ENCODE measurements at regions not wholly inside any gene's neighbourhood (a gene's known extent, or its start where the extent isn't known, plus 50 kb on each side); places are given as distances from the start of the nearest gene placed in this dataset.

- no peak for TF ChIP-seq CTCF (conservative IDR thresholded peaks at IDR 0.05)
- no peak for TF ChIP-seq ZFX (IDR thresholded peaks at IDR 0.05)
- no peak overlapping the region for H3K27ac ChIP-seq
These were observed 283.4 kb upstream of the PTGER4 start for GRCh38 chr5:40396317-40396716.

- TF ChIP-seq CTCF (conservative IDR thresholded peaks at IDR 0.05): no peak
- no peak for TF ChIP-seq ZFX (IDR thresholded peaks at IDR 0.05)
- no peak overlapping the region for H3K27ac ChIP-seq
These were observed 284.5 kb upstream of the PTGER4 start for GRCh38 chr5:40395251-40395650.

GRCh38 chr5:40394698-40395097, 285.0 kb upstream of the PTGER4 start:
- no peak overlapping the region for H3K27ac ChIP-seq
- TF ChIP-seq ZFX (IDR thresholded peaks at IDR 0.05) (no peak), CTCF (conservative IDR thresholded peaks at IDR 0.05) (no peak)

GRCh38 chr5:40391642-40392041, 288.1 kb upstream of the PTGER4 start:
- no peak overlapping the region for H3K27ac ChIP-seq
- TF ChIP-seq CTCF (conservative IDR thresholded peaks at IDR 0.05) (no peak), ZFX (IDR thresholded peaks at IDR 0.05) (no peak)

- no peak overlapping the region for H3K27ac ChIP-seq
- no peak for TF ChIP-seq CTCF (conservative IDR thresholded peaks at IDR 0.05)
- no peak for TF ChIP-seq ZFX (IDR thresholded peaks at IDR 0.05)
These were observed 289.2 kb upstream of the PTGER4 start for GRCh38 chr5:40390281-40391149.

- no peak overlapping the region for H3K27ac ChIP-seq
- no peak for TF ChIP-seq CTCF (conservative IDR thresholded peaks at IDR 0.05)
- TF ChIP-seq ZFX (IDR thresholded peaks at IDR 0.05): no peak
These were observed 290.1 kb upstream of the PTGER4 start for GRCh38 chr5:40389591-40389990.

- no peak overlapping the region for H3K27ac ChIP-seq
These were observed 293.4 kb upstream of the PTGER4 start for GRCh38 chr5:40386289-40386688.

More at GRCh38 chr5:40386289-40386688, 293.4 kb upstream of the PTGER4 start:
- TF ChIP-seq CTCF (conservative IDR thresholded peaks at IDR 0.05) (no peak), ZFX (IDR thresholded peaks at IDR 0.05) (no peak)
